HG02885 (cell line): ENCODE measurements at regions not wholly inside any gene's neighbourhood (a gene's known extent, or its start where the extent isn't known, plus 50 kb on each side); places are given as distances from the start of the nearest gene placed in this dataset.
"Not testable (repeated sequence)": the region's sequence is repeated elsewhere in the genome, so short reads cannot be mapped to it uniquely, and the experiment has no call there.

Experiments
- ATAC-seq: cut with Tn5 transposase; IDR thresholded peaks from one replicate; pipeline ENCODE4 v1.9.1; 2021; ENCODE audit warnings: mild to moderate bottlenecking; ENCODE audit not compliant: unreplicated experiment, poor library complexity

DNA sequence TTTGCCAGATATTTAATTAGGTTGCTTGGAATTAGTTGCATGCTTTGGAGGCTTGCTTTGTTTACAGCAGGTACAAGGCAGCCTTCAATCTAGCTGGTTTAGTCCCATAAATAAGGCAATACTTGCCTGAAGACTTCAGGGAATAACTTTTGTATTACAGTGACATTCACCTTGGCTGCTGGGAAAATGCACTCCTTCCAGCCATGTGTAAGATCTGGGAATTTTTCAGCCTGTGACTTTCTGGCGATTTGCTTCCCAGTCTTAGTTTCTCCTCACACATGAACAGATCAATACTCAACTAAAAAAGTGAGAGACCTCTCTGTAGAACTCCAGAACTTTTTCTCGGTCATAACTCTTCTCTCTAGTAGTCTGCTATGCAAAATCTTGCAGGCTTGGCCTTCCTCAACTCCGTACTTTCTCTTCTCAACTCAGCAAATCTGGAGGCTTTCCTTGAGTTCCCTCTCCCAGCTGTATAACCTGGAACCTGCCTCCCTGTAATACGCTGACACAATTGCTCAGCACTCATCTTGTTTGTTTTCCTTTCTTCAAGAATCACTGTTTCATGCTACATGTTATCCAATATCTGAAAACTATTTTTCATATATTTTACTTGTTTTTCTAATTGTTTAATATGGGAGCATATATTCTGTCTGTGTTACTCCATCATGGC, 173.0 kb downstream of the MSX2 start:
- no peak for ATAC-seq

GRCh38 chr5:174895360-174895759, 171.0 kb downstream of the MSX2 start:
- no peak for ATAC-seq

- ATAC-seq: no peak
These were observed 168.4 kb downstream of the MSX2 start for GRCh38 chr5:174892742-174893141.

GRCh38 chr5:174880412-174881200, 156.2 kb downstream of the MSX2 start:
- ATAC-seq: not testable (repeated sequence)

DNA sequence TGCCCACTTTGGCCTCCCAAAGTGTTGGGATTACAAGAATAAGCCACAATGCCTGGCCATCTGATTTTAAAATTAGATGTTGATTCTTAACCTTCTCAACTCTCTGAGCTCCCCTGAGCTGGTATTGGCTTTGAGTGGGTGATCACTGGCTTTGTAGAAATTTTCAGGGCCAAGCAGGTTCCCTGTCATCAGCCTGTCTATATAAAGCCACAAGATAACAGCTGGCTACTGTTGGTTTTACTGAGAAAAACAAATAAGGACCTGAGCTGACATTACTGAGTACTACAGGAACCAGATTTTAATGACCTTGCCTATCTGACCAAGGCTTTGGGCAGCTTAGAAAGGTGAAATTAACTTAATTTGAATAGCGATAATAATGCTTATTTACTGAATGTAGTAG, 153.6 kb downstream of the MSX2 start:
- no peak for ATAC-seq

DNA sequence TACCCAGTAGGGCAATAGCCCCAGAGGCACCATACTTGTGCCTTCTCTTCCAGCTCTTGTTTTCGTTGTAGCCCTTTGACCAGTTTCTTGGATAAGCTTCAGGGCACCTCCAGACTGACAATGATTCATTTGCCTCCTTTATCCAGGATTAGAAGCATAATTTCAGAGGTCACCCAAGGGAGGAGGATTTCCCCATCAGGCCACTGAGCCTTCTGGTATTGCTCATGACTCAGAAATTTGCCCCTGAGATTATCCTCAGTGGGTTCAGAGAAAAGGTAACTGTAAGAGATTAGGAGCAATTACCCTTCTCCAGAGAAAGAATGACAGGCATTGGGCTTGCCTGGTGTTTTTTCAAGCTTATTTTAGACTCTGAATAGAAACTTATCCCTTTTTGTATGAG, 147.9 kb downstream of the MSX2 start:
- no peak for ATAC-seq

DNA sequence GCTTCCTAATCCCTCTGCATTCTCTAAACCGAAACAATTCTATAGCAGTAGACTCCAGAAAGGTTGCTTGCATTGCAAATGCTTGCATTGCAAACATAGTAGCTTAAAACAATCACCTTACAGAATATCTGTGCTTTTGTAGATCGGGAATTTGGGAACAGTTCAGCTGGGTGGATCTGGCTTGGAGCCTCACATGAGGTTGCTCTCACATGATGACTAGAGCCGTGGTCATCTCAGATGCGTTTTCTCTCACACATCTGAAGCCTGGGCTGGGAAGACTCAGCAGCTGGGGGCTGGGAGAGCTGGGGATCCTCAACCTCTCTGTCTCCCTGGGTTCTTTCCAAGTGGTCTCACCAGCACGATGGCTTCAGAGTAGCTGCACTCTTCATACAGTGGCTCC, 127.8 kb downstream of the MSX2 start:
- no peak for ATAC-seq

- ATAC-seq: no peak
These were observed 126.3 kb downstream of the MSX2 start for GRCh38 chr5:174850565-174851169.

GRCh38 chr5:174849426-174849825, 125.0 kb downstream of the MSX2 start:
- no peak for ATAC-seq

DNA sequence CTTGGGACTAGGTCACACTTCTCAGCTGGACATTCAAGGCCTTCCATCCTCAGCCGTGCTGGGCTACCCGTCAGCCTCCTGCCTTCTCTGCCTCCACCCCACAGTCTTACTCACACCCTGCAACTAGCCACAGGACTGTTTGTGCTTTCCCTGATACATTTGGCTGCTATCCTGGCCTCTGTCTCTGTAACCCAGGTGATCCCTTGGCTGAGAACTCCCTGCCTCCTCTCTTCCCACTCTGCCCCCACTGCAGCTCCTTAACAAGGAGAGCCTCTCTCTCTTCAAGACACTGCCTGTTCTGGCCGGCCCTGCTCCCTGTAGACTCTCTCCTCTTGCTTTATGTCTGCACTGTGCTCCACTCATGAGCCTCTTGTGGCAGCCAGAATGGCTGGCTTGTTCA, 120.6 kb downstream of the MSX2 start:
- ATAC-seq: no peak

DNA sequence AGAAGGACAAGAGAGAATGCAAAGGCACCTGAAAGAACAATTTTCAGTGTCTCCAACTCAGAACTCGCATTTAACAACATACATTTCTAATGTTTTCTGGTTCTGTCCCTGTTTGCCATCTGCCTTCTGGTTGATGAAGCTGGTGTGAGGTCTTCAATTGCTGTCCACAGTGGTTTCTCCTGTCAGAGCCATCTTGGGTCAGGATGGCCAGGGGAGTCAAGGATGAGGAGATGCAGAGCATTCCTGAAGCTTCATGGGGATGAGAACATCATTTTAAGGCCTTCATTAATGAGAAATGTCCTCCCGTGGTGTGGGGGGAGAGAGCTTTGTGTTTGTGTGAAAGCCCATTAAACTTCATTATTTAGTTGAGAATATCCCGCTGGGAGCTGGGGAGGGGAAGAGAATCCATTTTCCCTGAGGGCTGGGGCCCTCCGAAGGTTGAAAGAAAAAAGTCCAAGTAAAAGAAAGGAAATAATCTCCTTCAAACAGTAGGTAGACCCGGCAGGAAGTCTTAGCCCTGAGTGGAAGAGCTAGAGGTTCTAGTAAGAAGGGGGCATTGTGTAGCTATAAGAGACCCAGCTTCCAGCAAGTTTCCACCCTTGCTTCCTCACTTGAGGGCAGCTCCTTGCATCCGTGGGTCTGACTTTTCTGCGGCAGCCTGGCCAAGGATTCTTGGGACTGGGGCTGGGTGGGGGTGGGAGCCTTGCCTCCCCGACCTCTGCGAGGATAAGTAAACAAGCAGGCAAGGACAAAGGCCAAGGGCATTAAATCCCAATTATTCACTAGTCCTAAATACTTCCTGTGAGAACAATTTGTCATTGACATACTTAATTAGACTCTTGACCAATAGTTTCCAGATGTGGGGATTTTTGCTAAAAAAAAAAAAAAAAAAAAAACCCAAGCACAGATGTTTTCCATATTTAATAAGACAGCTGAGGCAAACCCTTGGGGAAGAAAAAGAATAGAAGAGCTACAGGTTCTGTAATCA, 119.2 kb downstream of the MSX2 start:
- ATAC-seq: no peak

- ATAC-seq: no peak
These were observed 116.1 kb downstream of the MSX2 start for GRCh38 chr5:174840435-174840834.

GRCh38 chr5:174839196-174839595, 114.8 kb downstream of the MSX2 start:
- ATAC-seq: no peak

DNA sequence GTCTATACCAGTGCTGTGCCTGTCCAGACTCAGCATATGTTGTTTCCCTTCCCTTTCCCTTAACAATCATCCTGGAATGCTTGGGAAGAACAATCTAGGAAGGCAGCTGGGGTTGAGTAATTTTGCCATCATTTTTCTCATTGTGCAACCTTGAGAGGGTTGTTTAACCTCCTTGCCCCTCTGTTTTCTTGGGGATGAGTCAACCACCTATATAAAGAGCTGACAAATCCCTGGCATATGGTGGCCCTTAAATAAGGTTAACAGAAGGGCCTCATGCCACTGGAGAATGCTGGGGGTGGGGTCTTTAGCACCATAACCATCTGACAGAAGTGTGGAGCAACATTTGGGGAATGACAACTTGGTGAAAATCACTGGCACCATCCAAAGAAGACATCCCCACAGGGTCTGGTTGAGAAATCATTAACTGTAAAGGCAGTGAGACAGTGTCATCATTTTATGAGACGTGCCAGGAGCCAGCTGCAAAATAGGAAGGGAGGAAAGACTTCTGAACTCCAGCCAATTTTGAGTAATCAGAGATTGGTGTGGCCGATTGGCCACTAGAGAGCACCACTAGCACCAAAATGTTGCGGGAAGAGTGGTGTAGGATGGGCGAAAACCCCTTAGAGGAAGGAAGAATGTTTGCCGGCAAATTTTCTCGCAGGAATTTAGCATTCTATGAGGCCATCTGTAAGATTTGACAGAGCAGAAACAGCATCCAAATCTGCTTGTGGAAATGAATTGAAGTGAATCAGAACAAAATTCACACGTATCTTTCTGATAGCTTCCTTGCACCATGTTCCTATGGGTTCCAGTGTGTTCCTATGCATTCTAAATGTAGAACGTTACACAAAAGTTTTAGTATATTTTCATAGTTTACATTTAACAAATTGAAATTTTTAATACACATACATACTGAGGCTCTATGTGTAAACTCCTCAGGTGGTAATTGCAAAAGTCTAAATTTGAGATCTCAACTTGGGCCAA, 113.8 kb downstream of the MSX2 start:
- ATAC-seq: no peak

- no peak for ATAC-seq
These were observed 109.7 kb downstream of the MSX2 start for GRCh38 chr5:174834081-174834480.

- ATAC-seq: no peak
These were observed 108.4 kb downstream of the MSX2 start for GRCh38 chr5:174832811-174833210.

GRCh38 chr5:174832025-174832424, 107.6 kb downstream of the MSX2 start:
- no peak for ATAC-seq

DNA sequence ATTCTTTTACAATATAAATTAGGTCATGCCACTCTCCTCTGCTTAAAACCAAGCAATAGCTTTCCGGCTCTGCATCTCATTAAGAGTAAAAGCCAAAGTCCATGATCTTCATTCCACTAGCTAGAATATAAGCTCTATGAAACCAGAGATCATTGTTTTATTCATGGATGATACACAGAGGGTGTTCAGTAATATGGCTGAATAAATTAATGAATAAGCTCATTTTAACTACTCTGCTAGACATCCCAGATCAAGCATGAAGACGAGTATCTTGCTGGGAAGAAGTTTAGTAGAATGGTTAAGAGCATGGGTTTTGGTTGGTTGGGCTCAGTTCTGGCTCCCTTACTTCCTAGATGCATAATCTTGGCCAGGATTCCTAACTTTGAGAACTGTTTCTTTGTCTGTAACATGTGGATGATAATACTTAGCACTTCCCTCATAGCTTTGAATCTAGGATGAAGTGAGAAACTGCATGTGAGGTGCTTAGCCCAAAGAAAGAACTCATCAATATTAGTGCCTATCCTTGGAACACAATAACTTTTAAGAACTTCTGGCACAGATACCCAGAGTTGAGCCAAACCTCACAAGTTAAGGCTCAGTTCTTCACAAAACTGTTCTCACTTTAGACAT, 106.8 kb downstream of the MSX2 start:
- no peak for ATAC-seq

GRCh38 chr5:174829511-174829864, 105.1 kb downstream of the MSX2 start:
- ATAC-seq: no peak
